Natural killer cell (primary cell): ENCODE measurements at regions not wholly inside any gene's neighbourhood (a gene's known extent, or its start where the extent isn't known, plus 50 kb on each side); places are given as distances from the start of the nearest gene placed in this dataset.

Experiments used
- ATAC-seq, 3 donors: fragments of 150-1000 bp in 2 of 3; fragments of 200-7000 bp in 1 of 3; cut with Tn5 transposase; 1 replicate in 1 of 3; 2 replicates in 2 of 3; pipeline ENCODE4 v1.10.0; 2021; ENCODE audit warnings: mild to moderate bottlenecking in 2 of 3, moderate library complexity in 2 of 3
- DNase-seq, 2 donors: peaks; one replicate each; pipeline versions ENCODE4 v3.0.0 to v3.0.0-alpha.2; 2013 to 2021; ENCODE audit warnings: mixed read lengths in 1 of 2
- H3K27ac ChIP-seq: one replicate; pipeline ENCODE4 v1.5.1; 2013; ENCODE audit warnings: mild to moderate bottlenecking, low read length
- H3K27me3 ChIP-seq: one replicate; pipeline ENCODE4 v1.6.1; 2013; ENCODE audit warnings: low read length; ENCODE audit not compliant: control insufficient read depth, insufficient read depth
- H3K36me3 ChIP-seq: one replicate; pipeline ENCODE4 v1.6.1; 2013; ENCODE audit warnings: low read length; ENCODE audit not compliant: control insufficient read depth, insufficient read depth
- H3K4me1 ChIP-seq: one replicate; pipeline ENCODE4 v1.6.1; 2013; ENCODE audit warnings: low read length; ENCODE audit not compliant: control insufficient read depth, insufficient read depth
- H3K4me3 ChIP-seq: one replicate; pipeline ENCODE4 v1.5.1; 2013; ENCODE audit warnings: low read length
- H3K9me3 ChIP-seq: one replicate; pipeline ENCODE4 v1.6.1; 2013; ENCODE audit warnings: low read length; ENCODE audit not compliant: control insufficient read depth, insufficient read depth
- H3K27ac Mint-ChIP-seq, 2 donors: one replicate each; pipeline ENCODE4 v1.8.0; 2022; ENCODE audit warnings: mild to moderate bottlenecking in 2 of 2, mixed read lengths in 2 of 2, moderate library complexity in 1 of 2
- H3K27me3 Mint-ChIP-seq, 2 donors: one replicate each; pipeline ENCODE4 v1.8.0; 2022; ENCODE audit warnings: low read depth in 2 of 2, mixed read lengths in 2 of 2
- H3K36me3 Mint-ChIP-seq: one replicate; pipeline ENCODE4 v1.8.0; 2022; ENCODE audit warnings: mixed read lengths
- H3K4me1 Mint-ChIP-seq, 2 donors: one replicate each; pipeline ENCODE4 v1.8.0; 2022; ENCODE audit warnings: mixed read lengths in 2 of 2
- H3K4me3 Mint-ChIP-seq: one replicate; pipeline ENCODE4 v1.8.0; 2022; ENCODE audit warnings: mild to moderate bottlenecking, moderate library complexity, mixed read lengths
- H3K9me3 Mint-ChIP-seq, 2 donors: one replicate each; pipeline ENCODE4 v1.8.0; 2022; ENCODE audit warnings: mixed read lengths in 2 of 2
- WGBS: methylation state at CpG from one replicate; pipeline ENCODE4 v1.1.7; 2013; ENCODE audit warnings: missing lambda C conversion rate; ENCODE audit not compliant: insufficient coverage; 5-methylcytosine and 5-hydroxymethylcytosine counted together
- intact Hi-C: fragments of 100-400 bp; cut with micrococcal nuclease; formaldehyde crosslinking; loops from one replicate; pipeline ENCODE4 v1.14.2; 2022
- TF ChIP-seq, protein P1 (sequence below): fragments of 200-600 bp; IDR thresholded peaks from one replicate; pipeline ENCODE4 v1.8.0; 2022; ENCODE audit warnings: antibody characterized with exemption

GRCh38 chr17:69801368-69801767 is 273.7 kb upstream of the KCNJ16 start:
- Mint-ChIP-seq H3K27ac (no peak overlapping the region), H3K9me3 (peaks cover 18% of the 10 kb centered on the region in 2 donors), H3K4me3 (no peak overlapping the region), H3K27me3 (no peaks in the 10 kb centered on the region), H3K4me1 (no peaks in the 10 kb centered on the region), H3K36me3 (no peaks in the 10 kb centered on the region)
- Histone ChIP-seq H3K4me3 (no peak overlapping the region), H3K27ac (no peak overlapping the region), H3K4me1 (no peaks in the 10 kb centered on the region), H3K36me3 (no peaks in the 10 kb centered on the region), H3K9me3 (peaks cover 4% of the 10 kb centered on the region), H3K27me3 (no peaks in the 10 kb centered on the region)
- intact Hi-C loops = no loop called here
- 84% methylated on average over 3 of the region's 3 CpGs for WGBS
- TF ChIP-seq, protein P1, sequence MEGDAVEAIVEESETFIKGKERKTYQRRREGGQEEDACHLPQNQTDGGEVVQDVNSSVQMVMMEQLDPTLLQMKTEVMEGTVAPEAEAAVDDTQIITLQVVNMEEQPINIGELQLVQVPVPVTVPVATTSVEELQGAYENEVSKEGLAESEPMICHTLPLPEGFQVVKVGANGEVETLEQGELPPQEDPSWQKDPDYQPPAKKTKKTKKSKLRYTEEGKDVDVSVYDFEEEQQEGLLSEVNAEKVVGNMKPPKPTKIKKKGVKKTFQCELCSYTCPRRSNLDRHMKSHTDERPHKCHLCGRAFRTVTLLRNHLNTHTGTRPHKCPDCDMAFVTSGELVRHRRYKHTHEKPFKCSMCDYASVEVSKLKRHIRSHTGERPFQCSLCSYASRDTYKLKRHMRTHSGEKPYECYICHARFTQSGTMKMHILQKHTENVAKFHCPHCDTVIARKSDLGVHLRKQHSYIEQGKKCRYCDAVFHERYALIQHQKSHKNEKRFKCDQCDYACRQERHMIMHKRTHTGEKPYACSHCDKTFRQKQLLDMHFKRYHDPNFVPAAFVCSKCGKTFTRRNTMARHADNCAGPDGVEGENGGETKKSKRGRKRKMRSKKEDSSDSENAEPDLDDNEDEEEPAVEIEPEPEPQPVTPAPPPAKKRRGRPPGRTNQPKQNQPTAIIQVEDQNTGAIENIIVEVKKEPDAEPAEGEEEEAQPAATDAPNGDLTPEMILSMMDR = no peak
- DNase-seq (no peak), ATAC-seq (no peak)

GRCh38 chr17:69802045-69802740 is 272.8 kb upstream of the KCNJ16 start:
- 89% methylated on average over 5 of the region's 5 CpGs for WGBS
- Histone ChIP-seq H3K36me3 (no peaks in the 10 kb centered on the region), H3K4me1 (no peaks in the 10 kb centered on the region), H3K27ac (no peak overlapping the region), H3K9me3 (peaks cover 4% of the 10 kb centered on the region), H3K4me3 (no peak overlapping the region), H3K27me3 (no peaks in the 10 kb centered on the region)
- intact Hi-C loops = no loop called here
- no peaks in the 10 kb centered on the region for H3K4me1 Mint-ChIP-seq
- H3K27me3 Mint-ChIP-seq = no peaks in the 10 kb centered on the region
- H3K36me3 Mint-ChIP-seq = no peaks in the 10 kb centered on the region
- no peak overlapping the region for H3K27ac Mint-ChIP-seq
- peaks cover 17 to 18% of the 10 kb centered on the region in 2 donors for H3K9me3 Mint-ChIP-seq
- ATAC-seq (no peak), DNase-seq (no peak)
- no peak overlapping the region for H3K4me3 Mint-ChIP-seq
- TF ChIP-seq, protein P1 = no peak

DNA sequence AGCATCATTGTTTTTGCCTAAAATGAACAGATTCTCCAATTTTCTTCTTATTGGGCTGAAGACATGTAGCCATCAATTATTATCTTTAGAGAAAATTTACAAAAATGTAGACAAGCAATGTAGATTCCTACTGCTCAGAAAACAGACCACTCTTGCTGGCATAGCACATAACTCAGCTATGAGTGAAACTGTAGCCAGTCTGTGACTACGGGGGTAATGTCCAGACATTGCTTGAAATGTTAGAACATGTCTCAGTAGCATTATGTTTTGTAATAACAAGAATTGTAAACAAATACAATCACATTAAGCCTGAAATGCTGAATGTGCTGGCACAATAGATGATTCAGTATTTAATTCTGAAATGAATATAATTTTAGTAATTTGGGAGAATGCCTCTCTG is 265.7 kb upstream of the KCNJ16 start:
- Histone ChIP-seq H3K9me3 (no peaks in the 10 kb centered on the region), H3K27me3 (no peaks in the 10 kb centered on the region), H3K27ac (no peak overlapping the region), H3K4me3 (no peak overlapping the region), H3K4me1 (no peaks in the 10 kb centered on the region), H3K36me3 (no peaks in the 10 kb centered on the region)
- Mint-ChIP-seq H3K4me1 (no peaks in the 10 kb centered on the region), H3K27ac (no peak overlapping the region), H3K36me3 (no peaks in the 10 kb centered on the region), H3K4me3 (no peak overlapping the region), H3K27me3 (no peaks in the 10 kb centered on the region), H3K9me3 (peaks cover 2 to 6% of the 10 kb centered on the region in 2 donors)
- 60% methylated on average over 1 of the region's 1 CpG for WGBS
- DNase-seq (no peak), ATAC-seq (no peak)
- intact Hi-C loops = no loop called here
- TF ChIP-seq, protein P1 = no peak
